Kasumi-1 (cell line): ENCODE measurements at regions not wholly inside any gene's neighbourhood (a gene's known extent, or its start where the extent isn't known, plus 50 kb on each side); places are given as distances from the start of the nearest gene placed in this dataset.
"Not testable (repeated sequence)": the region's sequence is repeated elsewhere in the genome, so short reads cannot be mapped to it uniquely, and the experiment has no call there.

Experiments
- DNase-seq, 2 experiments: peaks; one replicate each; lab custom pipeline; 2025; lab: John Stamatoyannopoulos, UW

- no peak for DNase-seq
These were observed 284.5 kb upstream of the TRPC5 start for GRCh38 chrX:112367065-112367464.

GRCh38 chrX:112359906-112360305 lies 277.3 kb upstream of the TRPC5 start:
- no peak for DNase-seq

GRCh38 chrX:112355931-112356330 lies 273.4 kb upstream of the TRPC5 start:
- no peak for DNase-seq

GRCh38 chrX:112341598-112341997 lies 259.0 kb upstream of the TRPC5 start:
- DNase-seq: no peak

- DNase-seq: no peak
These were observed 230.6 kb upstream of the TRPC5 start for GRCh38 chrX:112313201-112313600.

- DNase-seq: no peak
These were observed 223.5 kb upstream of the TRPC5 start for GRCh38 chrX:112306027-112306426.

GRCh38 chrX:112279940-112280339 lies 197.4 kb upstream of the TRPC5 start:
- no peak for DNase-seq

GRCh38 chrX:112270991-112271390 lies 188.4 kb upstream of the TRPC5 start:
- no peak for DNase-seq

GRCh38 chrX:112266136-112266535 lies 183.6 kb upstream of the TRPC5 start:
- DNase-seq: no peak

- no peak for DNase-seq
These were observed 176.8 kb upstream of the TRPC5 start for GRCh38 chrX:112259375-112259774.

GRCh38 chrX:112254896-112255295 lies 172.3 kb upstream of the TRPC5 start:
- DNase-seq: no peak

GRCh38 chrX:112247714-112248113 lies 165.1 kb upstream of the TRPC5 start:
- DNase-seq: no peak

- DNase-seq: no peak
These were observed 153.0 kb upstream of the TRPC5 start for GRCh38 chrX:112235547-112235946.

- no peak for DNase-seq
These were observed 150.6 kb upstream of the TRPC5 start for GRCh38 chrX:112233164-112233563.

- DNase-seq: not testable (repeated sequence)
These were observed 144.2 kb upstream of the TRPC5 start for GRCh38 chrX:112226795-112227194.

GRCh38 chrX:112223391-112223790 lies 140.8 kb upstream of the TRPC5 start:
- DNase-seq: no peak

GRCh38 chrX:112218388-112218787 lies 135.8 kb upstream of the TRPC5 start:
- DNase-seq: no peak

- peak; percentile 0 to 3 for DNase-seq
These were observed 128.9 kb upstream of the TRPC5 start for GRCh38 chrX:112211459-112211858.

GRCh38 chrX:112197840-112198239 lies 115.3 kb upstream of the TRPC5 start:
- DNase-seq: no peak

- no peak for DNase-seq
These were observed 108.1 kb upstream of the TRPC5 start for GRCh38 chrX:112190646-112191045.

- not testable (repeated sequence) for DNase-seq
These were observed 98.8 kb upstream of the TRPC5 start for GRCh38 chrX:112181361-112181760.

GRCh38 chrX:112164420-112164819 lies 81.8 kb upstream of the TRPC5 start:
- no peak for DNase-seq

GRCh38 chrX:112163906-112164305 lies 81.3 kb upstream of the TRPC5 start:
- no peak for DNase-seq

GRCh38 chrX:112148397-112148796 lies 65.8 kb upstream of the TRPC5 start:
- DNase-seq: no peak

GRCh38 chrX:112147206-112147605 lies 64.6 kb upstream of the TRPC5 start:
- DNase-seq: peak; percentile 0
